Erythroblast (primary cell): ENCODE measurements at regions not wholly inside any gene's neighbourhood (a gene's known extent, or its start where the extent isn't known, plus 50 kb on each side); places are given as distances from the start of the nearest gene placed in this dataset.
A peak's percentile ranks its signal among the peaks of the same experiment; 100 is the strongest.

ENCODE experiments used
- DNase-seq, 2 experiments: peaks; one replicate each; lab custom pipeline; 2025; lab: John Stamatoyannopoulos, UW
- GATA1 ChIP-seq: IDR thresholded peaks from 2 replicates; pipeline ENCODE4 v1.6.1; 2011; ENCODE audit warnings: low read depth, mild to moderate bottlenecking, control low read depth, low read length, moderate library complexity
- POLR2A ChIP-seq: IDR thresholded peaks from 2 replicates; pipeline ENCODE4 v1.6.1; 2011; ENCODE audit warnings: mild to moderate bottlenecking, low read length

GRCh38 chr2:207300817-207301216 lies 135.1 kb upstream of the KLF7 start:
- no peak for DNase-seq
- TF ChIP-seq POLR2A (no peak), GATA1 (no peak)

GRCh38 chr2:207304761-207305160 lies 139.0 kb upstream of the KLF7 start:
- TF ChIP-seq GATA1 (no peak), POLR2A (no peak)

GRCh38 chr2:207308519-207309224 lies 142.9 kb upstream of the KLF7 start:
- DNase-seq: no peak
- no peak for TF ChIP-seq GATA1
- TF ChIP-seq POLR2A: no peak

More at GRCh38 chr2:207304761-207305160, 139.0 kb upstream of the KLF7 start:
- no peak for DNase-seq

- TF ChIP-seq GATA1 (no peak), POLR2A (no peak)
- peak; percentile 45 to 75 for DNase-seq
These were observed 145.7 kb upstream of the KLF7 start for GRCh38 chr2:207311316-207312005.

GRCh38 chr2:207312006-207312356 lies 146.2 kb upstream of the KLF7 start:
- TF ChIP-seq POLR2A: no peak
- TF ChIP-seq GATA1: no peak
- no peak for DNase-seq

GRCh38 chr2:207313947-207314346 lies 148.2 kb upstream of the KLF7 start:
- TF ChIP-seq POLR2A: no peak
- no peak for TF ChIP-seq GATA1
- no peak for DNase-seq

GRCh38 chr2:207315131-207315530 lies 149.4 kb upstream of the KLF7 start:
- no peak for DNase-seq
- no peak for TF ChIP-seq GATA1
- TF ChIP-seq POLR2A: no peak

- no peak for TF ChIP-seq POLR2A
- no peak for TF ChIP-seq GATA1
- no peak for DNase-seq
These were observed 150.7 kb upstream of the KLF7 start for GRCh38 chr2:207316484-207316883.

GRCh38 chr2:207316906-207317305 lies 151.2 kb upstream of the KLF7 start:
- no peak for DNase-seq
- no peak for TF ChIP-seq POLR2A
- no peak for TF ChIP-seq GATA1

GRCh38 chr2:207317378-207317984 lies 151.7 kb upstream of the KLF7 start:
- DNase-seq: no peak
- TF ChIP-seq GATA1 (no peak), POLR2A (no peak)

- TF ChIP-seq POLR2A (no peak), GATA1 (no peak)
These were observed 152.5 kb upstream of the KLF7 start for GRCh38 chr2:207318181-207318628.

GRCh38 chr2:207319316-207319715 lies 153.6 kb upstream of the KLF7 start:
- no peak for DNase-seq
- TF ChIP-seq GATA1: no peak
- TF ChIP-seq POLR2A: no peak

More at GRCh38 chr2:207318181-207318628, 152.5 kb upstream of the KLF7 start:
- no peak for DNase-seq

GRCh38 chr2:207320381-207321159 lies 154.8 kb upstream of the KLF7 start:
- DNase-seq: no peak
- TF ChIP-seq POLR2A (no peak), GATA1 (no peak)

- TF ChIP-seq GATA1: no peak
- no peak for TF ChIP-seq POLR2A
- no peak for DNase-seq
These were observed 155.8 kb upstream of the KLF7 start for GRCh38 chr2:207321514-207321913.
